Sigmoid colon (tissue), 4 donors: ENCODE measurements at regions not wholly inside any gene's neighbourhood (a gene's known extent, or its start where the extent isn't known, plus 50 kb on each side); places are given as distances from the start of the nearest gene placed in this dataset.

ENCODE experiments used
- POLR2A ChIP-seq, 2 donors: fragments of 450-650 bp; IDR thresholded peaks; one replicate each; pipeline ENCODE4 v1.6.1; 2016; ENCODE audit warnings: antibody characterized with exemption in 2 of 2, mild to moderate bottlenecking in 2 of 2, moderate library complexity in 2 of 2
- POLR2AphosphoS5 ChIP-seq, 4 donors: sonication (generic); formaldehyde crosslinking; IDR thresholded peaks; one replicate each; pipeline ENCODE4 v1.6.1; 2017; ENCODE audit warnings: antibody characterized with exemption in 4 of 4
- TF ChIP-seq, protein P1 (sequence below), 4 experiments: fragments of 450-650 bp in 3 of 4; fragments of 200-600 bp in 1 of 4; IDR thresholded peaks; one replicate each; pipeline ENCODE4 v1.5.1; 2016 to 2019; ENCODE audit warnings: antibody characterized with exemption in 4 of 4, mild to moderate bottlenecking in 3 of 4, moderate library complexity in 2 of 4

DNA sequence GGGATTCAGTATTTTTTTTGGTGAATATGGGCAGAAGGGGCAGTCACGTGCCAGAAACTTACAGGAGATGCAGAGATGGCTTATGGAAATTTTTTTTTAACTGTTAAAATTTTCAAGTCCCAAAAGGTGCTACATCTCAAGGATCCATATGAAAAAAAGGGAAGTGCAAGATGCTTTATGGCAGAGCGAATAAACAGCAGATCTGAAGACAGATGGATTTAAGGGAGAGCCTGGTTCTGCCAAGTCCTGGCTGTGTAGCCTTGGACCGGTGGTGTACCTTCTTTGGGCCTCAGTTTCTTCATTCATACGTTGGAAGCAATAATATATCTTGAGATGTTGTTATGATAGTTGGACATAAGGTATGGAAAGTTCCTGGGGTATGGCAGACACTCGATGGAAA is 91.5 kb upstream of the ARRDC4 start:
- no peak for TF ChIP-seq POLR2A (IDR thresholded peaks at IDR 0.05)
- no peak for TF ChIP-seq POLR2AphosphoS5 (IDR thresholded peaks at IDR 0.05)
- TF ChIP-seq, protein P1, sequence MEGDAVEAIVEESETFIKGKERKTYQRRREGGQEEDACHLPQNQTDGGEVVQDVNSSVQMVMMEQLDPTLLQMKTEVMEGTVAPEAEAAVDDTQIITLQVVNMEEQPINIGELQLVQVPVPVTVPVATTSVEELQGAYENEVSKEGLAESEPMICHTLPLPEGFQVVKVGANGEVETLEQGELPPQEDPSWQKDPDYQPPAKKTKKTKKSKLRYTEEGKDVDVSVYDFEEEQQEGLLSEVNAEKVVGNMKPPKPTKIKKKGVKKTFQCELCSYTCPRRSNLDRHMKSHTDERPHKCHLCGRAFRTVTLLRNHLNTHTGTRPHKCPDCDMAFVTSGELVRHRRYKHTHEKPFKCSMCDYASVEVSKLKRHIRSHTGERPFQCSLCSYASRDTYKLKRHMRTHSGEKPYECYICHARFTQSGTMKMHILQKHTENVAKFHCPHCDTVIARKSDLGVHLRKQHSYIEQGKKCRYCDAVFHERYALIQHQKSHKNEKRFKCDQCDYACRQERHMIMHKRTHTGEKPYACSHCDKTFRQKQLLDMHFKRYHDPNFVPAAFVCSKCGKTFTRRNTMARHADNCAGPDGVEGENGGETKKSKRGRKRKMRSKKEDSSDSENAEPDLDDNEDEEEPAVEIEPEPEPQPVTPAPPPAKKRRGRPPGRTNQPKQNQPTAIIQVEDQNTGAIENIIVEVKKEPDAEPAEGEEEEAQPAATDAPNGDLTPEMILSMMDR (IDR thresholded peaks at IDR 0.05), result no peak
